ENCODE measurements at regions not wholly inside any gene's neighbourhood (a gene's known extent, or its start where the extent isn't known, plus 50 kb on each side); places are given as distances from the start of the nearest gene placed in this dataset.

GRCh38 chr4:166421556-166422156 is 548.6 kb downstream of the TLL1 start:
- TF ChIP-seq CTCF (CRISPR knock-in tag; IDR thresholded peaks at IDR 0.05) (no peak), EZH2 (conservative IDR thresholded peaks at IDR 0.05; ENCODE audit: low read depth, low read length) (no peak), ZFP82 (CRISPR knock-in tag; IDR thresholded peaks at IDR 0.05; ENCODE audit: borderline replicate concordance) (no peak), BCL3 (CRISPR knock-in tag; IDR thresholded peaks at IDR 0.05) (no peak), ZSCAN22 (CRISPR knock-in tag; IDR thresholded peaks at IDR 0.05) (no peak), RNF2 (conservative IDR thresholded peaks at IDR 0.05; ENCODE audit: low read depth) (no peak), HNRNPL (IDR thresholded peaks at IDR 0.05; ENCODE audit: low read depth, low read length) (no peak)
